HEK293T (cell line): ENCODE measurements at regions not wholly inside any gene's neighbourhood (a gene's known extent, or its start where the extent isn't known, plus 50 kb on each side); places are given as distances from the start of the nearest gene placed in this dataset.

Experiments
- FOXM1 ChIP-seq: fragments of 450-650 bp; IDR thresholded peaks from 2 replicates; pipeline ENCODE4 v1.6.1; 2017; ENCODE audit warnings: mild to moderate bottlenecking, borderline replicate concordance
- HDGF ChIP-seq: fragments of 450-650 bp; IDR thresholded peaks from 2 replicates; pipeline ENCODE4 v1.6.1; 2017; ENCODE audit warnings: antibody characterized with exemption, borderline replicate concordance
- SP1 ChIP-seq: fragments of 450-650 bp; IDR thresholded peaks from 2 replicates; pipeline ENCODE4 v1.6.1; 2017
- SUZ12 ChIP-seq: fragments of 450-650 bp; IDR thresholded peaks from 2 replicates; pipeline ENCODE4 v1.6.1; 2016; ENCODE audit warnings: mild to moderate bottlenecking

DNA sequence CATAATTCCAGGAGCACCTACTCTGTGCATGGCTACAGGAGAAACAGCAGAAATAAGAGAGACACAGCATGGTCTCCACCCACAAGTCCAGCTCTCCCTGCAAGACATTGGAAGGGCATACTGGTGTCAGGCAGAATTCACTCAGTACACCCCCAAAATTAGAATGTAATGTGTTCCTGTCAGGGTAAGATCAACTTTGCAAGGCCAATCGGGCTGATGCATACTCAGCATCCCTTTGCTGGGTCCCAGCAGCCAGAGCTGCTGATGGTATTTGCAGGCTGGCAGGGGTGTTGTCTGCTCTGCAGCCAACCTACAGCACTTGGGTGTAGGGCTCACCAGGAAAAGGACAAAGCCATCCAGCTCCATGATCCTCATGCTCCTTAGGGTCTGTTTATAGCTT, 295.4 kb upstream of the STS start:
- no peak for TF ChIP-seq FOXM1
- no peak for TF ChIP-seq HDGF
- TF ChIP-seq SP1, result no peak
- TF ChIP-seq SUZ12, result no peak
